H1 (cell line): ENCODE measurements at regions not wholly inside any gene's neighbourhood (a gene's known extent, or its start where the extent isn't known, plus 50 kb on each side); places are given as distances from the start of the nearest gene placed in this dataset.

Experiments used
- CTCF ChIA-PET: fragments of 300-600 bp; sonication (Branson Sonifier 250); formaldehyde crosslinking; loops from one replicate; lab custom pipeline; 2021; ENCODE audit not compliant: partially characterized antibody; lab: Charles Lee
- POLR2A ChIA-PET: fragments of 300-600 bp; sonication (Branson Sonifier 250); formaldehyde crosslinking; loops from one replicate; lab custom pipeline; 2021; ENCODE audit warnings: inconsistent platforms; ENCODE audit not compliant: partially characterized antibody; lab: Charles Lee
- DNase-seq, 2 experiments: peaks; one replicate each; pipeline versions ENCODE4 v3.0.0 to v3.0.0-alpha.2; 2010 to 2022; ENCODE audit warnings: low spot score in 2 of 2, low read depth in 1 of 2, mixed read lengths in 1 of 2
- FAIRE-seq: peaks from 2 replicates; lab custom pipeline; 2011; peaks lifted over from hg19 to GRCh38; lab: Jason Lieb, UNC
- H2AFZ ChIP-seq: 2 replicates; pipeline ENCODE4 v1.8.1; 2012; ENCODE audit warnings: low read length, inconsistent platforms
- H2AK5ac ChIP-seq: 2 replicates; pipeline ENCODE4 v1.6.1; 2013; ENCODE audit warnings: low read depth, low read length
- H2BK120ac ChIP-seq: replicated peaks from 2 replicates; pipeline ENCODE3; 2013; ENCODE audit warnings: low read depth, low read length, inconsistent platforms
- H2BK12ac ChIP-seq: 2 replicates; pipeline ENCODE4 v1.6.1; 2013; ENCODE audit warnings: low read depth, low read length
- H2BK15ac ChIP-seq: 2 replicates; pipeline ENCODE4 v1.6.1; 2013; ENCODE audit warnings: low read length
- H2BK20ac ChIP-seq: 2 replicates; pipeline ENCODE4 v1.6.1; 2013; ENCODE audit warnings: low read length
- H2BK5ac ChIP-seq: 2 replicates; pipeline ENCODE4 v1.6.1; 2013; ENCODE audit warnings: low read depth, low read length
- H3K14ac ChIP-seq: 2 replicates; pipeline ENCODE4 v1.6.1; 2013; ENCODE audit warnings: inconsistent platforms; ENCODE audit not compliant: insufficient read length
- H3K18ac ChIP-seq: 2 replicates; pipeline ENCODE4 v1.6.1; 2013; ENCODE audit warnings: low read length; ENCODE audit errors: extremely low read depth
- H3K23ac ChIP-seq: 2 replicates; pipeline ENCODE4 v1.6.1; 2013; ENCODE audit warnings: inconsistent platforms; ENCODE audit not compliant: insufficient read length
- H3K23me2 ChIP-seq: 2 replicates; pipeline ENCODE4 v1.6.1; 2013; ENCODE audit warnings: low read depth, low read length
- H3K27ac ChIP-seq: 2 replicates; pipeline ENCODE4 v1.6.1; 2011; ENCODE audit warnings: low read depth, low read length, inconsistent platforms
- H3K27me3 ChIP-seq, 4 experiments: replicated peaks in 1 of 4; 1 replicate in 1 of 4; 2 replicates in 3 of 4; pipeline versions ENCODE4 v1.6.1 to v1.8.1; 2011 to 2013; ENCODE audit warnings: low read length in 3 of 4, mild to moderate bottlenecking in 3 of 4, inconsistent platforms in 2 of 4, mixed read lengths in 2 of 4, moderate library complexity in 1 of 4; ENCODE audit not compliant: control insufficient read depth in 3 of 4, insufficient read depth in 3 of 4; ENCODE audit errors: extremely low read depth in 1 of 4
- H3K36me3 ChIP-seq, 4 experiments: 2 replicates each; pipeline versions ENCODE4 v1.6.1 to v1.8.1; 2011 to 2013; ENCODE audit warnings: mild to moderate bottlenecking in 4 of 4, low read length in 3 of 4, moderate library complexity in 2 of 4, control low read depth in 1 of 4, inconsistent platforms in 1 of 4; ENCODE audit not compliant: insufficient read depth in 4 of 4, control insufficient read depth in 2 of 4
- H3K4ac ChIP-seq: replicated peaks from 2 replicates; pipeline ENCODE3; 2013; ENCODE audit warnings: low read length, low read depth, mixed read lengths, inconsistent platforms; ENCODE audit not compliant: insufficient read length
- H3K4me1 ChIP-seq, 4 experiments: replicated peaks in 1 of 4; 1 replicate in 1 of 4; 2 replicates in 3 of 4; pipeline versions ENCODE4 v1.6.1 to v1.8.1; 2011 to 2013; ENCODE audit warnings: low read length in 3 of 4, inconsistent platforms in 2 of 4, mixed read lengths in 1 of 4; ENCODE audit not compliant: insufficient read depth in 4 of 4, control insufficient read depth in 3 of 4
- H3K4me2 ChIP-seq, 2 experiments: 2 replicates each; pipeline versions ENCODE4 v1.6.1 to v1.8.1; 2011 to 2013; ENCODE audit warnings: low read depth in 2 of 2, low read length in 2 of 2, control low read depth in 1 of 2, inconsistent platforms in 1 of 2, mild to moderate bottlenecking in 1 of 2; ENCODE audit not compliant: insufficient read depth in 1 of 2
- H3K4me3 ChIP-seq, 4 experiments: fragments of 200-600, 300-600 bp in 1 of 4; sonication (generic), shearing (Covaris generic), sonication (Bioruptor Twin) in 1 of 4; 2 replicates each; pipeline versions ENCODE4 v1.5.1 to v1.8.1; 2011 to 2016; ENCODE audit warnings: low read length in 4 of 4, low read depth in 3 of 4, control low read depth in 2 of 4, inconsistent platforms in 2 of 4, mild to moderate bottlenecking in 2 of 4, mixed read lengths in 1 of 4, moderate library complexity in 1 of 4; ENCODE audit not compliant: insufficient read depth in 2 of 4; ENCODE audit errors: extremely low read depth in 1 of 4
- H3K56ac ChIP-seq: replicated peaks from 2 replicates; pipeline ENCODE3; 2013; ENCODE audit warnings: low read depth, mild to moderate bottlenecking, mixed read lengths, low read length, inconsistent platforms; ENCODE audit not compliant: insufficient read length
- H3K79me1 ChIP-seq: 2 replicates; pipeline ENCODE4 v1.6.1; 2013; ENCODE audit warnings: low read depth, low read length, control low read depth
- H3K79me2 ChIP-seq, 2 experiments: 2 replicates each; pipeline versions ENCODE4 v1.6.1 to v1.8.1; 2012 to 2013; ENCODE audit warnings: low read length in 2 of 2, mild to moderate bottlenecking in 2 of 2, inconsistent platforms in 1 of 2; ENCODE audit not compliant: insufficient read depth in 2 of 2, control insufficient read depth in 1 of 2
- H3K9ac ChIP-seq, 4 experiments: replicated peaks in 1 of 4; 1 replicate in 1 of 4; 2 replicates in 3 of 4; pipeline versions ENCODE4 v1.6.1 to v1.8.1; 2011 to 2013; ENCODE audit warnings: low read depth in 3 of 4, low read length in 3 of 4, control low read depth in 2 of 4, mild to moderate bottlenecking in 2 of 4, moderate library complexity in 2 of 4, inconsistent platforms in 1 of 4; ENCODE audit errors: extremely low read depth in 1 of 4
- H3K9me3 ChIP-seq, 2 experiments: 2 replicates each; pipeline versions ENCODE4 v1.6.1 to v1.8.1; 2012 to 2013; ENCODE audit warnings: mild to moderate bottlenecking in 2 of 2, moderate library complexity in 2 of 2, control low read depth in 1 of 2, inconsistent platforms in 1 of 2, low read depth in 1 of 2, low read length in 1 of 2, mixed read lengths in 1 of 2; ENCODE audit not compliant: insufficient read depth in 2 of 2
- H4K20me1 ChIP-seq, 2 experiments: replicated peaks in 1 of 2; 2 replicates each; pipeline versions ENCODE3 to v1.8.1; 2011 to 2013; ENCODE audit warnings: inconsistent platforms in 2 of 2, low read length in 2 of 2, mild to moderate bottlenecking in 1 of 2; ENCODE audit not compliant: insufficient read depth in 2 of 2, control insufficient read depth in 1 of 2
- H4K5ac ChIP-seq: 2 replicates; pipeline ENCODE4 v1.6.1; 2013; ENCODE audit warnings: low read length, low read depth, mixed read lengths, inconsistent platforms; ENCODE audit not compliant: insufficient read length
- H4K8ac ChIP-seq: 2 replicates; pipeline ENCODE4 v1.8.0; 2013; ENCODE audit warnings: mild to moderate bottlenecking, moderate library complexity, low read length, inconsistent platforms; ENCODE audit not compliant: insufficient read depth; ENCODE audit errors: extremely low read depth
- H4K91ac ChIP-seq: replicated peaks from 2 replicates; pipeline ENCODE3; 2013; ENCODE audit warnings: low read length, mixed read lengths, inconsistent platforms; ENCODE audit not compliant: insufficient read length
- BCL11A ChIP-seq, 2 experiments: IDR thresholded peaks; one replicate each; pipeline ENCODE4 v1.6.1; 2011; ENCODE audit warnings: low read depth in 2 of 2, low read length in 2 of 2, mild to moderate bottlenecking in 2 of 2
- CBX5 ChIP-seq: fragments of 300-800, 300-1000 bp; sonication (generic); IDR thresholded peaks from 2 replicates; pipeline ENCODE4 v1.7.1; 2016; ENCODE audit warnings: antibody characterized with exemption, low read length, low read depth
- CEBPB ChIP-seq: IDR thresholded peaks from 2 replicates; pipeline ENCODE4 v1.6.1; 2012; ENCODE audit warnings: low read depth, low read length
- HDAC2 ChIP-seq, 2 experiments: fragments of 300-600 bp in 1 of 2; sonication (generic) in 1 of 2; IDR thresholded peaks; 2 replicates each; pipeline ENCODE4 v1.6.1; 2011 to 2012; ENCODE audit warnings: low read depth in 2 of 2, low read length in 2 of 2, mild to moderate bottlenecking in 2 of 2, moderate library complexity in 2 of 2, borderline replicate concordance in 1 of 2, inconsistent platforms in 1 of 2
- PHF8 ChIP-seq: fragments of 200-600 bp; sonication (generic); conservative IDR thresholded peaks from 2 replicates; pipeline ENCODE4 v1.7.1; 2012; ENCODE audit warnings: low read depth, mild to moderate bottlenecking, inconsistent platforms, low read length, moderate library complexity
- SAP30 ChIP-seq: fragments of 300-600 bp; sonication (generic); IDR thresholded peaks from 2 replicates; pipeline ENCODE4 v1.7.1; 2012; ENCODE audit warnings: low read length, moderate library complexity, mild to moderate bottlenecking, inconsistent platforms; ENCODE audit not compliant: insufficient read depth, insufficient replicate concordance
- SIX5 ChIP-seq: IDR thresholded peaks from 2 replicates; pipeline ENCODE4 v1.6.1; 2011; ENCODE audit warnings: mild to moderate bottlenecking, low read depth, low read length
- WGBS, 2 experiments: shearing (Covaris generic) in 1 of 2; methylation state at CpG; one replicate each; pipeline versions ENCODE4 v1.1.6 to v1.1.7; 2013 to 2015; ENCODE audit warnings: low lambda C conversion rate in 2 of 2, mixed read lengths in 2 of 2, inconsistent platforms in 1 of 2, low coverage in 1 of 2, missing lambda C conversion rate in 1 of 2; ENCODE audit not compliant: insufficient replicate concordance in 2 of 2, insufficient coverage in 1 of 2, insufficient read length in 1 of 2; ENCODE audit errors: extremely low coverage in 1 of 2, missing lambda C conversion rate in 1 of 2; 5-methylcytosine and 5-hydroxymethylcytosine counted together

- FAIRE-seq (no peak), DNase-seq (no peak)
- Histone ChIP-seq H2BK5ac (no peak overlapping the region), H4K8ac (no peak overlapping the region), H2AK5ac (no peak overlapping the region), H3K27ac (no peak overlapping the region), H3K27me3 (no peaks in the 10 kb centered on the region), H3K4me3 (no peak overlapping the region), H2BK20ac (no peak overlapping the region), H3K4ac (no peak overlapping the region), H3K4me1 (no peaks in the 10 kb centered on the region), H3K18ac (no peak overlapping the region), H4K91ac (no peak overlapping the region), H3K9me3 (no peaks in the 10 kb centered on the region), H2BK120ac (no peak overlapping the region), H3K9ac (no peak overlapping the region), H3K79me2 (no peaks in the 10 kb centered on the region), H3K14ac (no peak overlapping the region), H2BK12ac (no peak overlapping the region), H3K23me2 (no peaks in the 10 kb centered on the region), H3K79me1 (no peaks in the 10 kb centered on the region), H2BK15ac (no peak overlapping the region), H2AFZ (no peak overlapping the region), H4K20me1 (no peaks in the 10 kb centered on the region), H4K5ac (no peak overlapping the region), H3K4me2 (no peak overlapping the region), H3K36me3 (no peaks in the 10 kb centered on the region), H3K23ac (no peak overlapping the region), H3K56ac (no peak overlapping the region)
- TF ChIP-seq PHF8 = no peak
- no peak for TF ChIP-seq CBX5
- no peak for TF ChIP-seq HDAC2 (IDR thresholded peaks at IDR 0.05; ENCODE audit: borderline replicate concordance in 1 of 2, low read depth in 2 of 2, low read length in 2 of 2)
- TF ChIP-seq CEBPB = no peak
- TF ChIP-seq SIX5 = no peak
- no peak for TF ChIP-seq SAP30
- TF ChIP-seq BCL11A (IDR thresholded peaks at IDR 0.05; ENCODE audit: low read depth in 2 of 2, low read length in 2 of 2) = no peak
- ChIA-PET CTCF (interaction anchor here (0.6 to 1.3 kb wide), 3 partner anchors 15 to 119 kb away, joined by 3 to 4 read pairs (median 3); no protein-coding TSS in a partner anchor), POLR2A (no interaction called here)
- WGBS, 2 experiments = 92% methylated on average over 3 of the region's 3 CpGs; no CpG with 5 or more reads in 1 of the 2 experiments
These were observed 1093.9 kb downstream of the ADGRL2 start for GRCh38 chr1:82894635-82895034.
